IMR-90 (cell line): ENCODE measurements at regions not wholly inside any gene's neighbourhood (a gene's known extent, or its start where the extent isn't known, plus 50 kb on each side); places are given as distances from the start of the nearest gene placed in this dataset.

Source experiments
- ATAC-seq: fragments of 200-7000 bp; cut with Tn5 transposase; 2 replicates; pipeline ENCODE4 v1.9.1; 2020; ENCODE audit warnings: low read depth, mild to moderate bottlenecking, moderate library complexity
- BruUV-seq: library from RNA; stranded (reverse); fragments of 400-500 nt; replicated peaks from 2 replicates; lab custom pipeline; 2021; lab: Mats Ljungman, UMichigan
- CTCF ChIA-PET: fragments of 300-600 bp; formaldehyde crosslinking; extraction: SDS; loops from one replicate; lab custom pipeline; 2021; ENCODE audit warnings: antibody characterized with exemption; lab: Yijun Ruan, JAX
- POLR2A ChIA-PET: fragments of 300-600 bp; sonication (Branson Sonifier 250); formaldehyde crosslinking; loops from one replicate; lab custom pipeline; 2022; ENCODE audit warnings: antibody characterized with exemption; ENCODE audit not compliant: unreplicated experiment; lab: Charles Lee
- DNase-seq: peaks from one replicate; pipeline ENCODE4 v3.0.0; 2013
- H2AFZ ChIP-seq: replicated peaks from 2 replicates; pipeline ENCODE3; 2013; ENCODE audit warnings: low read length, mild to moderate bottlenecking; ENCODE audit not compliant: poor library complexity
- H2AK5ac ChIP-seq: 2 replicates; pipeline ENCODE4 v1.6.1; 2013; ENCODE audit warnings: low read depth, low read length, inconsistent platforms
- H2AK9ac ChIP-seq: replicated peaks from 2 replicates; pipeline ENCODE3; 2013; ENCODE audit warnings: mild to moderate bottlenecking, low read depth, low read length, moderate library complexity; ENCODE audit not compliant: poor library complexity
- H2BK120ac ChIP-seq: 2 replicates; pipeline ENCODE4 v1.6.1; 2013; ENCODE audit warnings: low read depth, low read length, inconsistent platforms
- H2BK15ac ChIP-seq: 3 replicates; pipeline ENCODE4 v1.6.1; 2013; ENCODE audit warnings: low read depth, low read length, inconsistent platforms
- H2BK20ac ChIP-seq: 2 replicates; pipeline ENCODE4 v1.6.1; 2013; ENCODE audit warnings: low read depth, mild to moderate bottlenecking, inconsistent platforms, low read length, moderate library complexity
- H2BK5ac ChIP-seq: 2 replicates; pipeline ENCODE4 v1.6.1; 2013; ENCODE audit warnings: mild to moderate bottlenecking, low read depth, low read length, inconsistent platforms; ENCODE audit not compliant: poor library complexity, severe bottlenecking
- H3K14ac ChIP-seq: replicated peaks from 2 replicates; pipeline ENCODE4 v1.6.1; 2013; ENCODE audit warnings: low read depth, low read length, inconsistent platforms
- H3K18ac ChIP-seq: 2 replicates; pipeline ENCODE4 v1.6.1; 2013; ENCODE audit warnings: low read depth, low read length, control low read depth
- H3K23ac ChIP-seq: 2 replicates; pipeline ENCODE4 v1.6.1; 2013; ENCODE audit warnings: low read depth, low read length, inconsistent platforms
- H3K27ac ChIP-seq: 2 replicates; pipeline ENCODE4 v1.5.1; 2013; ENCODE audit warnings: mild to moderate bottlenecking, control low read depth, low read length; ENCODE audit not compliant: insufficient read depth
- H3K27me3 ChIP-seq: 2 replicates; pipeline ENCODE4 v1.6.1; 2013; ENCODE audit warnings: low read length; ENCODE audit not compliant: control insufficient read depth, insufficient read depth
- H3K36me3 ChIP-seq: 2 replicates; pipeline ENCODE4 v1.6.1; 2013; ENCODE audit warnings: low read length, mixed read lengths; ENCODE audit not compliant: control insufficient read depth, insufficient read depth
- H3K4ac ChIP-seq: 2 replicates; pipeline ENCODE4 v1.6.1; 2013; ENCODE audit warnings: low read depth, low read length, inconsistent platforms
- H3K4me1 ChIP-seq: 2 replicates; pipeline ENCODE4 v1.6.1; 2013; ENCODE audit warnings: low read length, mixed read lengths; ENCODE audit not compliant: control insufficient read depth, insufficient read depth
- H3K4me2 ChIP-seq: 2 replicates; pipeline ENCODE4 v1.6.1; 2013; ENCODE audit warnings: low read depth, mild to moderate bottlenecking, control low read depth, low read length, moderate library complexity
- H3K4me3 ChIP-seq: 2 replicates; pipeline ENCODE4 v1.5.1; 2013; ENCODE audit warnings: low read depth, mild to moderate bottlenecking, control low read depth, low read length, moderate library complexity; ENCODE audit not compliant: insufficient read depth
- H3K56ac ChIP-seq: 2 replicates; pipeline ENCODE4 v1.6.1; 2013; ENCODE audit warnings: low read length, inconsistent platforms; ENCODE audit not compliant: insufficient read depth; ENCODE audit errors: extremely low read depth
- H3K79me1 ChIP-seq, 2 experiments: 2 replicates each; pipeline ENCODE4 v1.6.1; 2013; ENCODE audit warnings: low read length in 2 of 2, inconsistent platforms in 1 of 2, low read depth in 1 of 2
- H3K9ac ChIP-seq: 2 replicates; pipeline ENCODE4 v1.6.1; 2013; ENCODE audit warnings: low read depth, low read length, control low read depth
- H3K9me1 ChIP-seq: 2 replicates; pipeline ENCODE4 v1.6.1; 2013; ENCODE audit warnings: low read length, inconsistent platforms; ENCODE audit not compliant: insufficient read depth
- H3K9me3 ChIP-seq: 2 replicates; pipeline ENCODE4 v1.6.1; 2013; ENCODE audit warnings: low read length; ENCODE audit not compliant: control insufficient read depth, insufficient read depth
- H4K20me1 ChIP-seq: 2 replicates; pipeline ENCODE4 v1.6.1; 2013; ENCODE audit warnings: low read length, inconsistent platforms; ENCODE audit not compliant: insufficient read depth
- H4K5ac ChIP-seq: 2 replicates; pipeline ENCODE4 v1.6.1; 2013; ENCODE audit warnings: mild to moderate bottlenecking, low read depth, low read length, control low read depth
- H4K8ac ChIP-seq, 2 experiments: 2 replicates each; pipeline ENCODE4 v1.6.1; 2013; ENCODE audit warnings: low read depth in 2 of 2, low read length in 2 of 2, control low read depth in 1 of 2, inconsistent platforms in 1 of 2
- H4K91ac ChIP-seq: 2 replicates; pipeline ENCODE4 v1.6.1; 2013; ENCODE audit warnings: low read depth, low read length, inconsistent platforms; ENCODE audit not compliant: insufficient read depth
- BHLHE40 ChIP-seq: fragments of 150-350 bp; IDR thresholded peaks from 2 replicates; pipeline ENCODE4 v1.6.1; 2016; ENCODE audit warnings: mild to moderate bottlenecking, low read depth, low read length
- CHD1 ChIP-seq: IDR thresholded peaks from 2 replicates; pipeline ENCODE4 v1.6.1; 2012; ENCODE audit warnings: low read depth, low read length, improper control_type of control experiment
- FOS ChIP-seq: fragments of 150-350 bp; IDR thresholded peaks from 2 replicates; pipeline ENCODE4 v1.6.1; 2016; ENCODE audit warnings: low read depth, low read length
- MXI1 ChIP-seq: IDR thresholded peaks from 2 replicates; pipeline ENCODE4 v1.6.1; 2012; ENCODE audit warnings: low read depth, mild to moderate bottlenecking, low read length, moderate library complexity, borderline replicate concordance
- NFE2L2 ChIP-seq: fragments of 150-350 bp; IDR thresholded peaks from 2 replicates; pipeline ENCODE4 v1.6.1; 2016; ENCODE audit warnings: low read depth, mild to moderate bottlenecking, low read length
- POLR2A ChIP-seq: IDR thresholded peaks from 2 replicates; pipeline ENCODE4 v1.6.1; 2012; ENCODE audit warnings: mild to moderate bottlenecking, low read depth, low read length
- RFX5 ChIP-seq: IDR thresholded peaks from 2 replicates; pipeline ENCODE4 v1.8.0; 2012; ENCODE audit warnings: low read depth, mild to moderate bottlenecking, low read length, moderate library complexity
- USF2 ChIP-seq: fragments of 150-350 bp; IDR thresholded peaks from 2 replicates; pipeline ENCODE4 v1.6.1; 2017; ENCODE audit warnings: mild to moderate bottlenecking, antibody characterized with exemption, low read length, low read depth
- WGBS, 2 experiments: methylation state at CpG; one replicate each; pipeline versions ENCODE4 v1.1.5 to v1.1.7; 2013; ENCODE audit warnings: missing lambda C conversion rate in 2 of 2; ENCODE audit not compliant: insufficient read length in 1 of 2; ENCODE audit errors: extremely low coverage in 2 of 2; 5-methylcytosine and 5-hydroxymethylcytosine counted together
- dilution Hi-C: fragments of 300-500 bp; cut with HindIII; formaldehyde crosslinking; loops from one replicate; pipeline ENCODE4 v1.14.3; 2018; ENCODE audit warnings: low sequenced_read_pairs; ENCODE audit not compliant: unreplicated experiment
- in situ Hi-C: fragments of 300-500 bp; cut with MboI; formaldehyde crosslinking; loops from 3 replicates; pipeline ENCODE4 v1.14.3; 2019; ENCODE audit warnings: low sequenced_read_pairs, inconsistent platforms, mixed read lengths
- intact Hi-C: fragments of 100-400 bp; cut with micrococcal nuclease; formaldehyde crosslinking; loops from 2 replicates; pipeline ENCODE4 v1.10.0; 2022
- TF ChIP-seq, protein P1 (sequence below): fragments of 150-350 bp; IDR thresholded peaks from 2 replicates; pipeline ENCODE4 v1.6.1; 2016; ENCODE audit warnings: low read depth, mild to moderate bottlenecking, low read length, moderate library complexity, borderline replicate concordance

- no peak overlapping the region for H2BK120ac ChIP-seq
- ChIA-PET POLR2A (no interaction called here), CTCF (interaction anchor here (0.6 kb wide), 1 partner anchor 1054 kb away, joined by 4 read pairs; no protein-coding TSS in a partner anchor)
- no peak overlapping the region for H2AK5ac ChIP-seq
- H3K36me3 ChIP-seq = no peaks in the 10 kb centered on the region
- no peaks in the 10 kb centered on the region for H3K4me1 ChIP-seq
- no CpG with 5 or more reads among the region's 1 CpG for WGBS, 2 experiments
- peaks cover 1% of the 10 kb centered on the region; the same call in 1 of the 2 replicates for H3K9me3 ChIP-seq
- H2BK20ac ChIP-seq = no peak overlapping the region
- no peak overlapping the region for H4K8ac ChIP-seq
- H2AK9ac ChIP-seq = no peak overlapping the region
- H3K18ac ChIP-seq = no peak overlapping the region
- no peak overlapping the region for H2AFZ ChIP-seq
- H2BK5ac ChIP-seq = no peak overlapping the region
- ATAC-seq (no peak), DNase-seq (no peak)
- H2BK15ac ChIP-seq = no peak overlapping the region
- no TSS peak for BruUV-seq
- dilution Hi-C loops = no loop called here
- no peak overlapping the region for H4K91ac ChIP-seq
- no peak overlapping the region for H3K4me2 ChIP-seq
- no peak overlapping the region for H3K4me3 ChIP-seq
- no peak overlapping the region for H3K27ac ChIP-seq
- no peaks in the 10 kb centered on the region for H4K20me1 ChIP-seq
- H3K9ac ChIP-seq = no peak overlapping the region
- no peaks in the 10 kb centered on the region for H3K9me1 ChIP-seq
- no peak overlapping the region for H3K14ac ChIP-seq
- no peak overlapping the region for H3K56ac ChIP-seq
- TF ChIP-seq RFX5 (no peak), USF2 (no peak), NFE2L2 (no peak), POLR2A (no peak), FOS (no peak), MXI1 (no peak), CHD1 (no peak), BHLHE40 (no peak)
- TF ChIP-seq, protein P1, sequence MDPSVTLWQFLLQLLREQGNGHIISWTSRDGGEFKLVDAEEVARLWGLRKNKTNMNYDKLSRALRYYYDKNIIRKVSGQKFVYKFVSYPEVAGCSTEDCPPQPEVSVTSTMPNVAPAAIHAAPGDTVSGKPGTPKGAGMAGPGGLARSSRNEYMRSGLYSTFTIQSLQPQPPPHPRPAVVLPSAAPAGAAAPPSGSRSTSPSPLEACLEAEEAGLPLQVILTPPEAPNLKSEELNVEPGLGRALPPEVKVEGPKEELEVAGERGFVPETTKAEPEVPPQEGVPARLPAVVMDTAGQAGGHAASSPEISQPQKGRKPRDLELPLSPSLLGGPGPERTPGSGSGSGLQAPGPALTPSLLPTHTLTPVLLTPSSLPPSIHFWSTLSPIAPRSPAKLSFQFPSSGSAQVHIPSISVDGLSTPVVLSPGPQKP = no peak
- intact Hi-C loops = no loop called here
- H3K4ac ChIP-seq = no peak overlapping the region
- no peak overlapping the region for H4K5ac ChIP-seq
- no peaks in the 10 kb centered on the region for H3K79me1 ChIP-seq
- no peaks in the 10 kb centered on the region for H3K27me3 ChIP-seq
- in situ Hi-C loops = no loop called here
- H3K23ac ChIP-seq = no peak overlapping the region
These were observed 1343.9 kb upstream of the PCDH9 start for GRCh38 chr13:68574053-68574452.
